ENCODE measurements at regions not wholly inside any gene's neighbourhood (a gene's known extent, or its start where the extent isn't known, plus 50 kb on each side); places are given as distances from the start of the nearest gene placed in this dataset.

- TF ChIP-seq CTCF (conservative IDR thresholded peaks at IDR 0.05; ENCODE audit: low read length), result no peak
- no peak for TF ChIP-seq EZH2phosphoT487 (IDR thresholded peaks at IDR 0.05; ENCODE audit: borderline replicate concordance)
Observed at GRCh38 chr10:6841761-6842160, 261.7 kb upstream of the PRKCQ start.

Data from Loucy (cell line).